Fibroblast of skin of right biceps (primary cell): ENCODE measurements at regions not wholly inside any gene's neighbourhood (a gene's known extent, or its start where the extent isn't known, plus 50 kb on each side); places are given as distances from the start of the nearest gene placed in this dataset.
A peak's percentile ranks its signal among the peaks of the same experiment; 100 is the strongest.

Source experiments
- DNase-seq: peaks from one replicate; pipeline ENCODE4 v3.0.0-alpha.2; 2013

- DNase-seq, result no peak
Observed at GRCh38 chr9:36764364-36765076, 191.8 kb downstream of the MELK start.

GRCh38 chr9:36765077-36765390 lies 192.3 kb downstream of the MELK start:
- DNase-seq, result no peak

- DNase-seq, result peak; percentile 61
Observed at GRCh38 chr9:36765468-36766341, 193.0 kb downstream of the MELK start.

- no peak for DNase-seq
Observed at GRCh38 chr9:36768677-36769076, 196.0 kb downstream of the MELK start.

GRCh38 chr9:36770025-36770424 lies 197.3 kb downstream of the MELK start:
- no peak for DNase-seq

- peak; percentile 23 for DNase-seq
Observed at GRCh38 chr9:36772449-36773403, 200.0 kb downstream of the MELK start.

GRCh38 chr9:36778682-36779081 lies 206.0 kb downstream of the MELK start:
- no peak for DNase-seq

GRCh38 chr9:36779582-36779981 lies 206.9 kb downstream of the MELK start:
- no peak for DNase-seq

GRCh38 chr9:36780186-36780585 lies 207.5 kb downstream of the MELK start:
- no peak for DNase-seq

- DNase-seq, result peak; percentile 11
Observed at GRCh38 chr9:36781533-36781932, 208.8 kb downstream of the MELK start.
